GM12878 (cell line): ENCODE measurements at regions not wholly inside any gene's neighbourhood (a gene's known extent, or its start where the extent isn't known, plus 50 kb on each side); places are given as distances from the start of the nearest gene placed in this dataset.

ENCODE experiments used
- EP300 ChIP-seq, 2 experiments: fragments of 150-350 bp in 1 of 2; IDR thresholded peaks; 2 replicates each; pipeline ENCODE4 v1.6.1; 2011 to 2012; ENCODE audit warnings: low read depth in 2 of 2, low read length in 2 of 2, borderline replicate concordance in 1 of 2, improper control_type of control experiment in 1 of 2, inconsistent platforms in 1 of 2; ENCODE audit not compliant: control insufficient read depth in 1 of 2
- NR2C2 ChIP-seq: IDR thresholded peaks from 2 replicates; pipeline ENCODE4 v1.6.1; 2011; ENCODE audit warnings: borderline replicate concordance, low read depth; ENCODE audit not compliant: control insufficient read depth, insufficient read length
- POLR2AphosphoS2 ChIP-seq: IDR thresholded peaks from 2 replicates; pipeline ENCODE4 v1.6.1; 2011; ENCODE audit warnings: low read depth, mild to moderate bottlenecking, low read length, improper control_type of control experiment, moderate library complexity
- POLR2AphosphoS5 ChIP-seq: IDR thresholded peaks from 2 replicates; pipeline ENCODE4 v1.6.1; 2011; ENCODE audit warnings: mild to moderate bottlenecking, low read length, inconsistent platforms
- RAD21 ChIP-seq: IDR thresholded peaks from 2 replicates; pipeline ENCODE4 v1.6.1; 2011; ENCODE audit warnings: mild to moderate bottlenecking, low read depth, low read length, moderate library complexity; ENCODE audit not compliant: insufficient read depth
- SIX5 ChIP-seq: IDR thresholded peaks from 2 replicates; pipeline ENCODE4 v1.6.1; 2011; ENCODE audit warnings: mild to moderate bottlenecking, low read depth, low read length, moderate library complexity; ENCODE audit not compliant: severe bottlenecking
- YBX1 ChIP-seq: fragments of 450-650 bp; IDR thresholded peaks from 2 replicates; pipeline ENCODE4 v1.6.1; 2016; ENCODE audit warnings: antibody characterized with exemption
- YY1 ChIP-seq: IDR thresholded peaks from 2 replicates; pipeline ENCODE4 v1.6.1; 2011; ENCODE audit warnings: low read depth, mild to moderate bottlenecking, low read length
- TF ChIP-seq, protein P1 (sequence below), 3 experiments: IDR thresholded peaks in 2 of 3; conservative IDR thresholded peaks in 1 of 3; 2 replicates each; pipeline ENCODE4 v1.5.1; 2011; ENCODE audit warnings: low read depth in 3 of 3, low read length in 3 of 3, mild to moderate bottlenecking in 3 of 3, control low read depth in 2 of 3, moderate library complexity in 2 of 3, inconsistent platforms in 1 of 3, mixed read lengths in 1 of 3; ENCODE audit not compliant: control insufficient read depth in 2 of 3, insufficient read depth in 1 of 3; ENCODE audit errors: extremely low read depth in 1 of 3

DNA sequence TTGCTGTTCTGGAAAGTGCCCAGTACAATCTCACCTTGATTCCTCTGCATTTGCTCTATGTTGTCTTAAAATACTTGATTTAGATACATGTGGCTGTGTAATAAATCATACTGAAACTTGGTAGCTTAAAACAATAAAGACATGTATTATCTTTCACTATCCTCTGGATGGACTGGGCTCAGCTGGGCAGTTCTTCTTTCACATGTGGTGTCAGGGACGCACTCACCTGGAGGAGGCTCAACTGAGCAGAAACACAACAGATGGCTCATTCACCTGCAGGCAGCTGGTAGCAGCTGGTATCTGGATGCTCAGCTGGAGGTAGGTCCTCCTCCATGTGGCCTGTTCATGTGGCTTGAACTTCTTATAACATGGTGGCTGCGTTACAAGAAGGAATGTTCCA, 563.8 kb upstream of the FRG1 start:
- TF ChIP-seq POLR2AphosphoS5 (no peak), SIX5 (no peak), POLR2AphosphoS2 (no peak), EP300 (IDR thresholded peaks at IDR 0.05; ENCODE audit: borderline replicate concordance in 1 of 2, control insufficient read depth in 1 of 2, low read depth in 2 of 2, low read length in 2 of 2) (no peak), NR2C2 (no peak), YY1 (no peak), RAD21 (no peak), YBX1 (no peak)
- TF ChIP-seq, protein P1, sequence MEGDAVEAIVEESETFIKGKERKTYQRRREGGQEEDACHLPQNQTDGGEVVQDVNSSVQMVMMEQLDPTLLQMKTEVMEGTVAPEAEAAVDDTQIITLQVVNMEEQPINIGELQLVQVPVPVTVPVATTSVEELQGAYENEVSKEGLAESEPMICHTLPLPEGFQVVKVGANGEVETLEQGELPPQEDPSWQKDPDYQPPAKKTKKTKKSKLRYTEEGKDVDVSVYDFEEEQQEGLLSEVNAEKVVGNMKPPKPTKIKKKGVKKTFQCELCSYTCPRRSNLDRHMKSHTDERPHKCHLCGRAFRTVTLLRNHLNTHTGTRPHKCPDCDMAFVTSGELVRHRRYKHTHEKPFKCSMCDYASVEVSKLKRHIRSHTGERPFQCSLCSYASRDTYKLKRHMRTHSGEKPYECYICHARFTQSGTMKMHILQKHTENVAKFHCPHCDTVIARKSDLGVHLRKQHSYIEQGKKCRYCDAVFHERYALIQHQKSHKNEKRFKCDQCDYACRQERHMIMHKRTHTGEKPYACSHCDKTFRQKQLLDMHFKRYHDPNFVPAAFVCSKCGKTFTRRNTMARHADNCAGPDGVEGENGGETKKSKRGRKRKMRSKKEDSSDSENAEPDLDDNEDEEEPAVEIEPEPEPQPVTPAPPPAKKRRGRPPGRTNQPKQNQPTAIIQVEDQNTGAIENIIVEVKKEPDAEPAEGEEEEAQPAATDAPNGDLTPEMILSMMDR (IDR thresholded peaks at IDR 0.05 in 2 of 3, conservative IDR thresholded peaks at IDR 0.05 in 1 of 3; ENCODE audit: control insufficient read depth in 2 of 3, extremely low read depth in 1 of 3, insufficient read depth in 1 of 3, low read depth in 3 of 3, low read length in 3 of 3): no peak
